ENCODE measurements at regions not wholly inside any gene's neighbourhood (a gene's known extent, or its start where the extent isn't known, plus 50 kb on each side); places are given as distances from the start of the nearest gene placed in this dataset.
A peak's percentile ranks its signal among the peaks of the same experiment; 100 is the strongest.

- no peaks in the 10 kb centered on the region for H3K36me3 Mint-ChIP-seq
- no peak overlapping the region for H3K4me3 Mint-ChIP-seq
- H3K9me3 Mint-ChIP-seq, result no peaks in the 10 kb centered on the region
- peaks cover 4% of the 10 kb centered on the region for H3K27me3 Mint-ChIP-seq
- H3K4me1 Mint-ChIP-seq, result no peaks in the 10 kb centered on the region
- CTCF ChIA-PET, result no interaction called here
- no peak overlapping the region for H3K27ac Mint-ChIP-seq
- peak; percentile 57 for DNase-seq
Measured at GRCh38 chr17:34706029-34706428, 126.6 kb downstream of the TMEM132E start.

GRCh38 chr17:34703533-34703932, 124.2 kb downstream of the TMEM132E start:
- Mint-ChIP-seq H3K9me3 (no peaks in the 10 kb centered on the region), H3K4me3 (no peak overlapping the region), H3K27me3 (peaks cover 4% of the 10 kb centered on the region), H3K4me1 (no peaks in the 10 kb centered on the region), H3K27ac (no peak overlapping the region), H3K36me3 (no peaks in the 10 kb centered on the region)
- CTCF ChIA-PET, result no interaction called here
- peak; percentile 71 for DNase-seq

- no peak for DNase-seq
- no peak overlapping the region for H3K27ac Mint-ChIP-seq
- H3K36me3 Mint-ChIP-seq, result no peaks in the 10 kb centered on the region
- no peaks in the 10 kb centered on the region for H3K27me3 Mint-ChIP-seq
- no peak overlapping the region for H3K4me3 Mint-ChIP-seq
- CTCF ChIA-PET, result no interaction called here
- H3K9me3 Mint-ChIP-seq, result no peaks in the 10 kb centered on the region
- no peaks in the 10 kb centered on the region for H3K4me1 Mint-ChIP-seq
Measured at GRCh38 chr17:34699181-34699580, 119.8 kb downstream of the TMEM132E start.

- Mint-ChIP-seq H3K4me3 (no peak overlapping the region), H3K36me3 (no peaks in the 10 kb centered on the region), H3K9me3 (no peaks in the 10 kb centered on the region), H3K27me3 (peaks cover 6% of the 10 kb centered on the region), H3K4me1 (no peaks in the 10 kb centered on the region), H3K27ac (no peak overlapping the region)
- CTCF ChIA-PET, result no interaction called here
- DNase-seq, result no peak
Measured at GRCh38 chr17:34692920-34693319, 113.5 kb downstream of the TMEM132E start.
